OCI-M2 (cell line): ENCODE measurements at regions not wholly inside any gene's neighbourhood (a gene's known extent, or its start where the extent isn't known, plus 50 kb on each side); places are given as distances from the start of the nearest gene placed in this dataset.

ENCODE experiments used
- DNase-seq: peaks from one replicate; lab custom pipeline; 2025; ENCODE audit not compliant: unreplicated experiment; lab: John Stamatoyannopoulos, UW

DNA sequence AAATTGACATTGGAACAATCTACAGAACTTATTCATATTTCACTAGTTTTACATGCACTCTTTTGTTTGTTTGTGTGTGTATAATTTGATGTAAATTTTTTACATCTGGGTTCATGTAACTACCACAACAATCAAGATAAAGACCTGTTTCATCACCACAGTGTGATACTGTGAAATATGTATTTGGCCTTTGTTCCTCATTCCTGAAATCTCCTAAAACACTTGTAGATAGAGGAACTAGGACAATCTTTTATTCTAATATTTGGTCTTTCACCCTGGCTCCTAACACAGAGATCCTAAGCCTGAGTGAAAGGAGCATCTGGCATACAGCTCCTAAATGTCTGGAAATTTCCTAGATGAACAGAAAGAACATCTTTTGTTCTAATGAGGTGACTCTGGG, 155.0 kb upstream of the GPR149 start:
- no peak for DNase-seq

DNA sequence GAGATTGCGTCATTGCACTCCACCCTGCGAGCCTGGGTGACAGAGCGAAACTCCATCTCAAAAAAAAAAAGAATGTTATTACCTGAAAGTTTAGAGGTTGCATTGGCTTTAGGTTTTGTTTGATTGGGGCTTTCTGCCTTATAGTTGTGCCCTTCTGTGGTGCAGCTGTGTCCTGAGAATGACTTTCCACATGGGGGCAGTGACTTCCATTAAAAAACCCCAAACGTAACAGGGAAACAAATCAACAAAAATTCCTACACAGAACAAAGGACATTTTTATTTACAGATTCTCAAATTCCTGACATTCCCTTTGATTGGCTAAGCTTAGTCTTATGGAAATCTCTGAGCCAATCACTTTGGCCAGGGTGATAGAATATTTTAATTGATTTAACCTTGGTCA, 154.1 kb upstream of the GPR149 start:
- DNase-seq, result no peak

- DNase-seq, result no peak
Measured at GRCh38 chr3:154583086-154583634, 153.2 kb upstream of the GPR149 start.

GRCh38 chr3:154582501-154582900, 152.5 kb upstream of the GPR149 start:
- no peak for DNase-seq

DNA sequence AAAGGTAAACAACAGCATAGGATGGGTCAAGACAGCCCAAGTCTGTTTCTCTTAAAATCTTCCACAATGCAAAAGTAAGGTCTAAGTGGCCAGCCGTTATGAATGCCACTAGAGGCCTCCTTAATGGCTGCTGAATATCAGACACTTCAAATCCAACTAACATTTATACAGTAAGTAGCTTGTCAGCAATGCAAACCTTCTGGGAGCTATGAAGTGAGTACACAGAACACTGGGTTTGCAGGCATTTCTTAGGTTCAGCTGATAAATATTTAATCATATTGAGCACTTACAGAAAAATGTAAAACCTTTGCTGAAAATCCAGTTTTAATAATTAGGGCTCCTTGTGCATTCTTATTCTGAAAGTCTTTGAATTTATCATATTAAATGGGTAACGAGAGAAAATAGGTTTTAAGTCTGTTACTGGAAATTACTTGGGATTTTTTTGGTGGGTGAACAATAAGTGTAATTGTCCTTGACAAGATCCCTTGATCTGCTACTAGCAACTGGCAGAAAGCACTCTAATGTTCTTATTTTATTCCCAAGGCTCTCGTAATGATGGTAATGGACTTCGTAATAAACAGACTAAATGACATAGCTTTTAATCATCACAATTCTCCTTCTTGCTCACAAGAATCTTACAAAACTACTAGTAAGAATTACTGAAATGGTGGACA, 141.7 kb upstream of the GPR149 start:
- no peak for DNase-seq

- DNase-seq, result no peak
Measured at GRCh38 chr3:154568064-154568463, 138.1 kb upstream of the GPR149 start.

- no peak for DNase-seq
Measured at GRCh38 chr3:154559623-154560022, 129.6 kb upstream of the GPR149 start.

DNA sequence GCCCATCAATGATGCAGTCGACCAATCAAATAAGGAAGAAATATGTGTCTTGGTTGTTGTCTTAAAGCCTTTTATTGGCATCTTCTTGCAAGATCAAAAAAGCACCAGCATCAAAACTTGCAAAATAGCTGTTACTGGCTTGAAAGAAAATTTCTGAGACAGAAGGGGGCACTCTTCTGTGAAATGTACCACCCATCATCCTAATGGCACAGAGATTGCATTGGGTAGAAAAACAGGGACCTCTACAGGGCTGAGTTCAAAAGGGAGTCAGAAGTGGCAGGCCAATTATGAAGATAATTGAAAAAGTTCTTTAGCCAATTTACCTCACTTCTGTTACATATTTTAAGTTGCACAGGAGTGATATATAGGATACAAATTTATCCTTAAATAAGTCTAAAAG, 122.3 kb upstream of the GPR149 start:
- DNase-seq, result no peak

- DNase-seq, result no peak
Measured at GRCh38 chr3:154549391-154549790, 119.4 kb upstream of the GPR149 start.

DNA sequence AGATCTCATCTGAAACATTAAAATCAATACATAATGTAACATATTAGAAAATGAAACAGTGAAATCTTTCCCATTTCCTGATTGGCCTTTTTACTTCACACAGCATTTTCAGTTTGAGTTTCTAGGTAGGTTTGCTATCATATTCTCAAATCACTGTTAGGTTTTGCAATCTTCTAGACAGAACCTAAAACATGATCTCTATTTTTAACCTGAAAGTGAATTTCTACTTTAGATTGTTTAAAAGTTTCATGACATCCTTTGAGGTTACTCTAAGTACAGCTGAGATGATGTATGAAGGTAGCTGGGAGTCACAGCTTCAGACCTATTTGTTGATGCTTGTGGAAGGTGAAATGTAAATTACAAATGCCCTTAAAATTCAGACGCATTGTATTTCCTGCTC, 118.4 kb upstream of the GPR149 start:
- no peak for DNase-seq

GRCh38 chr3:154542837-154543236, 112.8 kb upstream of the GPR149 start:
- DNase-seq, result no peak

GRCh38 chr3:154540950-154541604, 111.1 kb upstream of the GPR149 start:
- DNase-seq, result no peak

DNA sequence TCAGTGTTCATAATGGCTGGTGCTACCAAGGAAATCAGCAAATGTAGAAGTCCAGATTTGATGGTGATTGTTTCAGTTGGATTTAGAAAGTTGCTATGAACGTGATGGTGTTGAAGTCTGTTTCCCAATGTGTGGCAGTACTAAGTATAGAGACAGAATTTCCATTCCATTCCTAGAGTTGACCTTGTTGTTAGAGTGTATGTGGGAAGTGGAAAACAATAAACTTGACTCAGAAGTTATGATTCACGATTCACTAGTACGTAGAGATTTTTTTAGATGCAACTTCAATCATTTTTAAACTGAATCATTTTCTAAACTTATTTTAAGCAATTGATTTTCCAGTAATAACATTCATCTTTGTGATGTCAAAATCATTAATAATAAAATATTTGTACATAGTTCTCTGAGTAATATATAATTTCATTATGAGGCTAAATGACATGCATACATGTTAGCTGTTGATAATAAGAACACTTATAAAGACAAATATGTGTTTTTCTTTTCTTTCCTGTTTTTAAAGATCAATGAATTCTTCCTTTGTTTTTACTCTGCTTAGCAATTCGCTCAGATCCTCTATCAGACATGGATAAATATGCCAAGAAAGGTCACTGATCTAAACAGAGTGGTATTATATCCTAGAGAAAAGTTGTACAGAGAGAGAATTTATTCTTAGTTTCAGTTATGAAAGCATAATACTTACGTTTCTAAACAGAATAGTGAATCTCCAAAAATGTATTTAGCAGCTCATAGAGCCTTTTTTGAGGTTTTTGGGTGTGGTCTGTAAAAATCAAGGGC, 108.8 kb upstream of the GPR149 start:
- DNase-seq, result no peak

- DNase-seq, result no peak
Measured at GRCh38 chr3:154536751-154537150, 106.8 kb upstream of the GPR149 start.

GRCh38 chr3:154522036-154522602, 92.1 kb upstream of the GPR149 start:
- no peak for DNase-seq

- DNase-seq, result no peak
Measured at GRCh38 chr3:154517404-154517803, 87.4 kb upstream of the GPR149 start.

GRCh38 chr3:154515921-154516320, 85.9 kb upstream of the GPR149 start:
- DNase-seq, result no peak

DNA sequence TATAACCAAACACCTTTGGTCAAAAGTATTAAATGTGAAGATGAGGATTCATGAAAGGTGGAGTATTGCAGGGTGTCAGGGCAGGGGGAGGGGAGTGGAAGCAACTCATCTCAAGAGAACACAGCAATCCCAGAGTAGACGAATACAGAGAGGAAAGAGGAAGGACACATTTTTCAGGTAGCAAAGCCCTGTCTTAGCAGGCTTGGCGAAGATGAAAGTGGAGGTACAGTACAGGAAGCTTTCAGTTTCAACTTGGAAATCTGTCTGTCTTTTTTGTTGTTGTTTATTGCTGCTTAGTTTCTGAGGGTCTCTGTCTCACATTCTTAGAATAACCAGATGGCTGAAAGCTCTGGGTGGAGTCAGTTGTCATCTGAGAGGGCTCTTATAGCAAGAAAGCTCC, 80.8 kb upstream of the GPR149 start:
- DNase-seq, result no peak

- DNase-seq, result no peak
Measured at GRCh38 chr3:154507727-154508126, 77.7 kb upstream of the GPR149 start.

- no peak for DNase-seq
Measured at GRCh38 chr3:154496978-154497377, 67.0 kb upstream of the GPR149 start.

- no peak for DNase-seq
Measured at GRCh38 chr3:154496540-154496939, 66.5 kb upstream of the GPR149 start.

DNA sequence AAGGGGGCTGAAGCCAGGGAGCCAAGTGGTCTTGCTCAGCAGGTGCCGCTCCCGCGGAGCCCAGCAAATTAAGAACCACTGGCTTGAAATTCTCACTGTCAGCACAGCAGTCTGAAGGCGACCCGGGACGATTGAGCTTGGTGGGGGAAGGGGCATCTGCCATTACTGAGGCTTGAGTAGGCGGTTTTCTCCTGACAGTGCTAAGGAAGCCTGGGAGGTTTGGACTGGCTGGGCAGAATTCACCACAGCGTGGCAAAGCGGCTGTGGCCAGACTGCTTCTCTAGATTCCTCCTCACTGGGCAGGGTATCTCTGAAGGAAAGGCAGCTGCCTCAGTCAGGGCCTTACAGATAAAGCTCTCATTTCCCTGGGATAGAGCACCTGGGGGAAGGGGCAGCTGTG, 57.0 kb upstream of the GPR149 start:
- no peak for DNase-seq
